HG02870 (cell line): ENCODE measurements at regions not wholly inside any gene's neighbourhood (a gene's known extent, or its start where the extent isn't known, plus 50 kb on each side); places are given as distances from the start of the nearest gene placed in this dataset.

Source experiments
- ATAC-seq: cut with Tn5 transposase; IDR thresholded peaks from one replicate; pipeline ENCODE4 v1.9.1; 2021; ENCODE audit warnings: mild to moderate bottlenecking, moderate library complexity; ENCODE audit not compliant: unreplicated experiment

DNA sequence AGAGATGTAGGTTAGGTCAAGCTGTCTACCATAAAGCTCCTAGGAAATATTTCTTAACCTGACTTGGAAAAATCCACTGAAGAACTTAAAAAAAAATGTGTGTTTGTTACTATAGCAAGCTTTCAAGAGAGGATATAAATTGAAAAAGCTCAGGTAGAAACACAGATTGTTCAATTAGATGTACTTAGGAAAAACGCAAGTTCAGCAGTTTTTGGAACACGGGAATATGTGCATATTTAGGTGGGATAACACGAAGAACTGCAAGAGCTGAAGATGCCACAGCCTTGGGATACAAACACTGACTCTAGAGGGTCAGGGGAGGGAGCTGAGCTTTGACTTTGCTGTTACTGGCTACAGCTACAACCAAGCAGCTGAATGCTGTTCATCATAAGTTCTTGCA lies 77.8 kb upstream of the FSHB start:
- no peak for ATAC-seq

GRCh38 chr11:30155428-30155827 lies 75.4 kb upstream of the FSHB start:
- no peak for ATAC-seq

GRCh38 chr11:30159546-30159945 lies 71.3 kb upstream of the FSHB start:
- ATAC-seq, result no peak

- ATAC-seq, result no peak
Measured at GRCh38 chr11:30165652-30166051, 65.2 kb upstream of the FSHB start.

DNA sequence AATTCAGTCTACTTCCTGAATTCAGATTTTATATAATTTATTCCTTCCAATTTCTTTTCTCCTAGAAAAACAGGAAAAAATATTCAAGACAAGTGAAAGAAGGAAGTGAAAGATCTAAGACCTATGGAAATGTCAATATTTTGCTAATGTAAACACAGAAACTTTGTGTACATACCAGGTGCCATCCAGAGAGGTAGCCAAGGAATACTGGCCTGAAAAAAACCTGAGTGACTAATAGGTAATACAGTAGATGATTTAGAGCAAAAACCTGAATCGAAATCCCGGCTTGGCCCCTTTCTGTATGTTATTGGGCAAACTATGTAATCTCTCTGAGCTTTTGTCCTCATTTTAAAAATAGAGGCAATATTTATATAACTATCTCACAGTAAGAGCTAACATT lies 59.2 kb upstream of the FSHB start:
- ATAC-seq, result no peak

DNA sequence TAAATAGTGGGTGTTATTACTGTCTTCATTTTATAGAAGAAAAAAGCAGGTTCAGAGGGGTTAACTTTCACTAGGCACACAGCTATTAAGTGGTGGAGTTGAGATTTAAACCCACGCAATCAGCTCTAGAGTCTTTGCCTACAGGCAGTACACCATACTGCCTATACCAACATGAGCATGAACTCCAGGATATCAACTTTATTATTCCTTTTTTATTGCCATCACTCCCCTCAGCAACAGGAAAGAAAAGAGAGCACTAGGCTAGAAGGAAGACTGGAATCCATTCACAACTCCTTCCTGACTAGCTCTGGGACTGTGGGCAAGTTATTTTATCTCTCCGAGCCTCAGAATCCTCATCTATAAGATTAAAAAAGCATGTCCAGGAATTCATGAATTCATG lies 58.7 kb upstream of the FSHB start:
- no peak for ATAC-seq

GRCh38 chr11:30172883-30173311 lies 57.9 kb upstream of the FSHB start:
- ATAC-seq, result no peak

DNA sequence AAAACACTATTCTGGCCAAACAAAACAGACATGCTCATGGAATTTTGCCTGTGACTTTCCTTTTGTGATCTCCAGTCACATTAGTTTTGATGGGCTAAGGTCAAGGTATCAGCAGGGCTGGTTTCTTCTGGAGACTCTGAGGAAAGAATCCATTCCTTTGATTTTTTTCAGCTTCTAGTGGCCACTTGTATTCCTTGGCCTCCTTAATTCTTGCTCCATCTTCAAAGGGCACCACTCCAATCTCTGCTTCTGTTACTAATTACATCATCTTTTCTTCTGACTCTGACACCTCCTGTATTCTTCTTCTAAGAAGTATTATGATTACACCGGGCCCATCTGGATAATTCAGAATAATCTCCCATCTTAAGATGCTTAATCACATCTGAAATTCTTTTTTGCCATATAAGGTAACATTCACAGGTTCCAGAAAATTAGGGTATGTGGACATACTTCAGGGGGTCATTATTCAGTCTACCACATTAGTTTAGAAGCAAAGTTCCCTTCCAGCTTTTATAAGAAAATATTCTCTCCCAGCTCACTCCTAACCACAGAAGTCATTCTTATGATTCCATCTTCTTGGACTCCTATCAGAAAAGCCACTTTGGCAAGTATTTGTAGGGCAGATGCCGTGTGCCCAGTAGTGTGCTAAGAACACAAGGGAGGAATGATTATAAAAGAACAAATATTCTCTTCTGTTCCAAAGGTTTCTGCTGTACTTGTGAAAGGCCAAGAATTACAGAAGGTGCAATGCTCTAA lies 56.4 kb upstream of the FSHB start:
- ATAC-seq, result no peak
